Prostate gland (tissue), 2 donors: ENCODE measurements at regions not wholly inside any gene's neighbourhood (a gene's known extent, or its start where the extent isn't known, plus 50 kb on each side); places are given as distances from the start of the nearest gene placed in this dataset.

Source experiments
- CTCF ChIP-seq, 4 experiments: fragments of 200-600 bp in 2 of 4; fragments of 450-650 bp in 2 of 4; sonication (generic) in 2 of 4; IDR thresholded peaks; 1 replicate in 3 of 4; 2 replicates in 1 of 4; pipeline ENCODE4 v1.5.1; 2016 to 2019; ENCODE audit warnings: antibody characterized with exemption in 4 of 4, mild to moderate bottlenecking in 2 of 4, moderate library complexity in 2 of 4
- POLR2A ChIP-seq: fragments of 450-650 bp; IDR thresholded peaks from one replicate; pipeline ENCODE4 v1.6.1; 2016; ENCODE audit warnings: antibody characterized with exemption, mild to moderate bottlenecking
- POLR2AphosphoS5 ChIP-seq: sonication (generic); formaldehyde crosslinking; IDR thresholded peaks from one replicate; pipeline ENCODE4 v1.6.1; 2017; ENCODE audit warnings: antibody characterized with exemption

- TF ChIP-seq CTCF (IDR thresholded peaks at IDR 0.05), result no peak
- TF ChIP-seq POLR2AphosphoS5, result no peak
- TF ChIP-seq POLR2A, result no peak
Measured at GRCh38 chr13:97736436-97736835, 217.0 kb upstream of the IPO5 start.
